Activated naive CD8-positive, alpha-beta T cell treated with anti-CD3 and anti-CD28 coated beads, Interleukin-2, amount 50 U/mL, for 16 hours (primary cell): ENCODE measurements at regions not wholly inside any gene's neighbourhood (a gene's known extent, or its start where the extent isn't known, plus 50 kb on each side); places are given as distances from the start of the nearest gene placed in this dataset.

ENCODE experiments used
- DNase-seq: peaks from one replicate; pipeline ENCODE4 v3.0.0-alpha.2; 2020; ENCODE audit warnings: low read depth, low spot score

DNA sequence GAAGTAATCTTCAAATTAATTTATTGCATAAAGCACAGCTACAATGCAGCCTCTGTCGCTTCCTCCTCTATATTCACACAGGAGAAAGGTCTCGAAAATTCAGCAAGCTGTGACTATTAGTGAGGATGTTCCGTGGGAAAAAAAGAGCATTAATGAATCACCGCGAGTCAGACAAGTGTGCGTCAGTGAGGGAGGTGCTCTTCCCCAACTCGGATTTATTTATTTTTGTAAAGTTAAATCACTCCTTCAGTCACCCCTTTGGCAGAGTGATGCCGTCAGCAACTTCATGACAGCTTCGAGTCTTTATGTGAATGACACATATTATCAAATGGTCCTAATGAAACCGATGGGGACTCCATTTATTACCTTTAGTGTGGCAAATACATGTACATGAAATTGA, 648.9 kb upstream of the SALL3 start:
- no peak for DNase-seq

DNA sequence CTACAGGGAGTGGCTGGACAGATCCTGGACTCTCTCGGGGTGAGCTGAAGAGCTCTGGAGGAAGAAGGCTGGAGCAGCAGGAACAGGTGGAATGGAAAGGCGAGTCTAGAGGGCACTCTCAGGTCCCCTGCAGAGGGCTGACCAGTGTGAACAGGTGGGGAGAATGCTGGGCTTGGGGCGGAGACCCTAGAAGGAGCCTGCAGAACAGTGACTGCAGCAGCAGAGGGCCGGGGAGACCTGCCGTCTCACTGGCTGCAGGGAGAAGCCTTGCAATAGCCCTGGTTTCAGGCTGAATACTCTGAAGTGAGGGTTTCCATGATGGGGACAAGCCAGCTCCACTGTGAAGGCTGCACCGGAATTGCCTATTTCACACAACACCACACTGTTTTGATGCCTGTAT, 626.7 kb upstream of the SALL3 start:
- no peak for DNase-seq

DNA sequence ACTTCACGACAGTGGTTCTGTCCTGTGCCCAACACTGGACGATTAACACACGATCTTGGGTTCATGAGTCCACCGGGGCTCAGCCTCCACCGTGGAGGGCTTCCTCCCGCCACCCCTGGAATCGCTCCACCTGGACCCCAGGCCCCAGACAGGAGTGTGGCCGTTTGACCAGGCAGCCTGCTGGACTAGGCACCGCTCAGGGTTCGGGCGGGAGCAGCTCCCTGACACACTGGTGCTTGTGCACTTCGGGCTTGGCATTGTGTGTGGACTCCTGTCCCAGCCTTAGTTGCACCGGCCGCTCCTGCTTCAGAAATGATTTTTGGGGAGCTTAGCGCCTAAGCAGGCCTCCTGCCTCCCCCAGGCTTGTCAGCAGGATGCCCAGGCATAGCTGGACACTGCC, 617.4 kb upstream of the SALL3 start:
- no peak for DNase-seq

DNA sequence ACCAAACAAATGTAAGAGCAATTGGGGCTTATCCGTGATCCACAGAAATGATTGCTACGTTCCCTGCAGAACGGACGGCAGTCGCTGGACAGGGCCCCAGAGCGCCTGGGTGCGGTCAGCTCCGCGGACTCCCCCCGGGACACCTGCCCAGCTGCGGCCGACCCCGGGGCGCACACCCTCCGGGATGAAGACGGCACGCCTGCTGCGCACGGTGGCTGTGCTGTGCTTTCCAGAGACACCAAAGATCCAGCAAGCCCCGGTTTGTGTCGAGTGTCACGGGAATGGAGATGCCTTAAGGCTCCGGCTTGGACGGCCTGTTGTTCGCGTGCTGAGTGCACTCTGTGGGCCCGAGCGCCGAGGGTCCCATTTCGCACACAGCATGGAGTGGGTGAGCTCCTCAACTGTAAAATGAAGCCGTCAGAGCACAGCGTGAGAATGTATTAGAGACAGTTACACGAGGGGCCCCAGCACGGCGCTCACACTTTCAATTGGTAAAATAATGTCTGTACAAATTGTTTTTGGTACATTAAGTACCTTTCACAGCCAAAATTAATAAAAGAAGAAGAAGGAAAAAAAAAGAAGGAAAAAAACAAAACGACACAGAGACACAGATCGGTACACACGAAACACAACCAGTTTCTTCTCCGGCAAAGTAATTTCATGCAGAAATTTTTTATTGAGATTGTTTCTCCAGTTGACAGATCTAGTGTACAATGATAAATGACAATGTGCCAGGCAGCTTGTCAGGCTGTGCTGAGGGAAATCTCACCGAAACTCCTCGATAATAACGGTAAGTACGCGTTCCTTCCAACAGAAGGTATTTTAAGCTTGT, 615.8 kb upstream of the SALL3 start:
- DNase-seq: no peak

DNA sequence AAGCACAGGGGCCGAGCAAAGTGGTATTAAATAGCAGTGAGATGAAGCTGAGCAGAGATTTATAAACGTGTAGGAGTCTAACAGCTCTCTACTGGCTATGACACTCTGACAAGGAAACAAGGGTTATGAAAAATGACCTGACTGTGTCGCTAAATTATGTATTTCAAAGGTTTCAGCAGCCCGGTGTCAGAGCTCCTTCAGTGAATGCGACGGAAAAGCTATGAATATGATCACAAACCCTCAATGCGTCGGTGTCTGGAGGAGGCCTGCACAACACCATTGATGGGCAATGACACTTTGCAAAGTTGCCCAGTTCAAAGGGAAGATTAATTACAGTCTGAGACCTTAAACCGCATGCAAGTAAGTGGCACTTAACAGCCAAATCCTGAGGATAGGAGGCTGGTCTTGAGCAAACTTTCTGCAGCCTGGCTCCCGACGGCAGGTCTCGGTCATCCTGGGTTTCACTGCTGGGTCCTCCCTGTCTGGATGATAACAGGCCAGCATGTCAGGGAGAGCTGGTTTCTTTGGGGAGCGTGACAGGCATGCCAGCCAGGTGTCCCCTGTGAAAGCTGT, 615.1 kb upstream of the SALL3 start:
- DNase-seq: no peak

DNA sequence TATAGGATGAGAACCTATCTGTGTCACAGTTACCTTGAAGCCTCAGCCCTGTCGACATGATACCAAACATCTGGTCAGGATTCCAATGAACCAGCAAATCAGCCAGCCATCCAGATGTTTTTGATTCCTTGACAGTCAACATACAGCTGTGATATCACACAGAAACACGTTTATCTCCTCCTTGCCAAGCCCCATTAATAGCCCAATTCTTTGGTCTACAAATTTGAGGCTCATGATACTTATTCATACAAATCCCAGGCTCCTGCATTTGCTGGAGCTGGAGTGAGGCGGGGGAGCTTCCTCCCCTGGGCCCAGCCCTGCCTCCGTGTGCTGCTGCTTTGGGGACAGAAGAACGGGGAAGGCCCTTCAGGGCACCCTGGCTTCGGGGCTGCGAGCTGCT, 611.6 kb upstream of the SALL3 start:
- DNase-seq: no peak

DNA sequence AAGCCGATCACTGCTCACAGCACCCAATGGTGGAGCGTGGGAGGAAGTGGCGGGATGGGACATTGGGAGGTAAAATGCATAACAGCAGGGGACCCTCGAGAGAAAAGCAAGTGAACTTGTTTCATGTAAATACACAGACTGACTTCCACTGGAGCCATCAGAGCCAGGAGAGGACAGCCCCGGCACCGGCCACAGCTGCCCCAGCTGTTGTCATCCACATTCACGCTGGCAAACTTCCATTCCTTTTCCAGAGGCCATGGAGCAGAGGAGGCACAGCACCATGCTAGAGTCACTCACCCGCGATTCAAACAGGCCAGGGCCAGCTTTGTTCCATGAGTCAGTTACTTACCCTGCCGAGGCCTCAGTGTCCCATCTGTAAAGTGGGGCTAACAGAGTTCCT, 610.9 kb upstream of the SALL3 start:
- no peak for DNase-seq

DNA sequence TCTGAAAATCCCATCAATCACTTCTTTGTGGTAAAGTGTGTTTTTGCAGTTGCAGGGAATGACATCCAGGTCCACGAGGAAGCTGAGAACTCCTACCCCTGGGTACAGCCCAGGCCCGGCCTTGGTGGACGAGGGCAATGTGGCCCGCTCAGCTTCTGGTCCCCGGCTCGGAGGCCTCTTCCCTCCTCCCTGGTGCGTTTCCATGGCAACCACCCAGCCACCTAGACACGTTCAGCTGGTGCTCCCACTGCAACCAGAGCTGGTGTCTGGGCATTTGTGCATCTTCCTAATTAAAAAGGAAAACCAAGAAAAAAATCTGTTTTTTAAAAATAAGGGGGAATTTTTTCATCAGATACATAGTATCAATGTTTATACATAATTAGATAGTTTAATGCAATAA, 603.6 kb upstream of the SALL3 start:
- no peak for DNase-seq

DNA sequence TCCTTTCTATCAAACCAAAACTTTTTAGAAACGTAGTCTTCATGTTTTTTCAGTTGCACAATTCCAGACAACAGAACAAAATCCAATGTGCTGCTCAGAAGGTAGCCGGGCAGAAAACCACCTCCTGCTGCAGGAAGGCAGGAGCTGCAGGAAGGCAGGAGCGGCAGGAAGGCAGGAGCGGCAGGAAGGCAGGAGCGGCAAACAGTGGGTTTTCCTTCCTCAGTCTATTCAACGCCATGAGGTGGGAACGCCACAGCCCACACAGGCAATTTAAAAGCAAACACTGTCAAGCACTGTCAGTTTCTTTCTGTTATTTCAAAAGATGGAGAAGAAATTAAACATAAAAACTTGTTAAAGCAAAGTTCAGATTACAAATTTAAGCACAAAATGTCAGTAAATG, 601.2 kb upstream of the SALL3 start:
- no peak for DNase-seq

DNA sequence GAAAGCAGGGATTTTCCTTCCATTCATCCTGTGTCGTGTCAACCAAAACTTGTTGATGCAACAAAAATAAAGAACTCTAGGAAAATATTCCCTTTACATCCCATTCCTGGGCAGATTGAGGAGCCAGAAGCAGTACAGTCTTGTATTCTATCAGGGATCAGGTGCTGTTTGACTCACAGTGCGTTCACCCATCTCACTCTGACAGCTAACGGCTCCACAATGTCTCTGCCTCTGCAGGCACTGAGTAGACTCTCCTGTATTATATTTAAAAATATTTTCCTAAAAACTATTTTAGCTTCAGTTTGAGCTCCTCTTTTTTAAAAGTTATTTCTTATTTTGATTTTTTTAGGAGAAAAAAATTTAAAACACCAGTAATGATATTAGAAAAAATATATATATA, 600.6 kb upstream of the SALL3 start:
- DNase-seq: no peak

DNA sequence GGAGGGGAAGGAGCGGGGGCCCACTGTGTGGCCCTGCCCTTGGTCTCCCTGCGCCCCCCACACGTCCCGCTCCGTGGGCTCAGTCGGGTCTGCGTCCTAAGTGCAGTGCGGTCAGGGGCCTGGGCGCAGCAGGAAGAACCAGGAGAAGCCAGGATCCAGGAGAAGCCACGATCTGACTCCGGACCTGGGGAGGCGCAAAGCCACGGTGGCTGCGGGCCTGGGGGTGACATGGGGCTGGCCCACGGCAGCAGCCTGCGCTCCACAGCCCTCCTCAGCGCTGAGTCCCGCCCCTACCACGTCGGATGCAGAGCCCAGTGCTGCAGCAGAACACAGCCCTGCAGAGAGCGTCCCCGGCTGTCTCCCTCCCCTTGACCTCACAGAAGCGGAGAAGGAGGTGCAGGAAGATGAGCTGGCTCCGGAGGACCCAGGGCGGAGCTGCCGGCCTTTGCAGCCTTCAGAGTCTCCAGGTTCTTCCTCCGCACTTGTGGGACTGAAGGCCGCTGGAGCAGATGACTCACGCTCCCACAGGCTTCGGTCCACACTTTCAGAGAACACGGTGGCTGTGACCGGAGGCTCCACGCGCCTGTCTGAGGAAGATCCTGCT, 589.2 kb upstream of the SALL3 start:
- no peak for DNase-seq

DNA sequence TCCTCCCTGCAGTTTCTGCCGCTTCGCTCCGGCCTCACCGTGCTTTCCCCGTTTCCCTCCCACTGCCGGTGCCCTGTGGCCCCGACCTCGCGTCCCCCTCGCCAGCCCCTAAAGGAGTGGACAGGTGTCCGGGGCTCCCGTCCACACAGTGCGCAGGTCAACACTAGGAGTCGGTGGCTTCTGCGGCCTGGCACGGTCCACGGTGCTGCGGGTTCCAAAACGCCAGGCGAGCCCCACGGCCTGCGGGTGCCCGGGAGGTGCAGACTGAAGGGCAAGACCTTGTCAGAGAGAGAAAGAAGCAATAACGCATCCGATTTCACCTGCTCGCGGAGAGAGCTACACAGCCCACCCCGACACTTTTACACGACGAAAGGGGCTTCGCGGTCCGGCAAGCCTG, 588.7 kb upstream of the SALL3 start:
- DNase-seq: no peak

DNA sequence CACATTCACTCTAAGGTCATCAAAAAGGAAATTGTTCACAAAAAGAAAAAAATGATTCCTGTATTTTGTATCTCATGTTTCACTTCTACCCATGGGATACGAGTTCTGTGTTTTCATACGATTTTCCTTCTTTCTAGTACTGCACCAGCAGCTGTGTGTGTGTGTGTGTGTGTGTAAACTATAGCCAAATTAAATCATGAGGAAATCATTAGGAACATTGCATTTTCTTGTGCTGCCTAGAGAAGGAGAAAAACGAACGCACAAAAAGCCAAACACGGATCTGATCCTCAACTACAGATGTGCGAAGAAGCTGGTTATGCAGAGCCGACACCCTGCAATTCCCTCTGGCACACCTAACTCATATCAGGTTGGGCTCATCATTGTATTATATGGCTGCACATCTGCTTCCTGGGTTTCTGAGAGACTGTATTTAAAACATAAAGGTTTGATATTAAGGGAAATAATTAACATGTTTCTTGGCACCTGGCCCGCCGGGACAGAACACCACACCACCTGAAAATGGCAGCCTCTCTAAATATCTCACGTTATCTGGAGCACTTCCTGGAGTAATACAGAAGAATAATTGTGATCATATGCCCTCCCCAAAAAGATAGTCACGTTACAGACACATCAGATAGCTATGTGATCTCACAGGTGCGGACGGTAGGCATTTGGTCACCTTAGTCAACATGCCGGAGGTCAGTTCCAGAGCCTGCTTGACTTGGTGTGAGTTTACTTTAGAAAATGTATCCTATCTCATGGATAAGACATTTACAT, 586.3 kb upstream of the SALL3 start:
- DNase-seq: no peak

DNA sequence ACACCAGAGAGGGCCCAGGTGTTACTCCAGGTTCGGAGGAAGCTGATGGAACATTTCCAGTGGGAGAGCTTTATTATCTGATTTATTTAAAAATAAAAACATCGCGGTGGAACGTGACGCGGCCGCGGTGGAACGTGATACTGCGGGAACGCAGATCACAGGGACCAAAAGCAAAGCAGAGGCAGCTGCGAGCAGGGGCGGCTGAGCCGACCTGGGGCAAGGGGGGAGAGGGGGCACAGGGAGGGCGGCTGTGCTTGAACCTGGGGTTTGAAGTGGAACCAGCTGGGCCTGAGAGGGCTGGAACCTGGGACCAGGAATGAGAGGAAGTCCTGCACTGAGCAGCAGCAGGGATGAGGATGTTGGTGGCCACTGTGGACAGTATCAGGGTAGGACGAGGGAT, 583.5 kb upstream of the SALL3 start:
- DNase-seq: no peak

DNA sequence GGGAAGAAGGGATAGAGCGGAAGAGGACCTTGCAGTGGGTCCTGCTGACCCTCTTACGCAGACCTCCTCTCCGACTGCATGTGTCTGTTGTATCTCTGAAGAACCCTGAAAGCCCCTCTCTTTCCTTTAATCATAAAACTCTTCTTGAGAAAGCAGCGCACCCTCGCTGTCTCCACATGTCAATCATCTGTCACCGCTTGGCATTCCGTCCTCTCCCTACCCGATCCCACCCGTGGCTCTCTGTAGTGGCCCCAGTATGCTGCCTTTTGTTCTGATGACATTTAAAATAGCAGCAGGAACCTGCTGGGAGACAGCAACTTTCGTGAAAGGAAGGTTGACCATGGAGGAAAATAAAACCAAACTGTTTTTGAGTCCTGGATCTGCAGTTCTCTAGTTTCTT, 582.9 kb upstream of the SALL3 start:
- DNase-seq: no peak

DNA sequence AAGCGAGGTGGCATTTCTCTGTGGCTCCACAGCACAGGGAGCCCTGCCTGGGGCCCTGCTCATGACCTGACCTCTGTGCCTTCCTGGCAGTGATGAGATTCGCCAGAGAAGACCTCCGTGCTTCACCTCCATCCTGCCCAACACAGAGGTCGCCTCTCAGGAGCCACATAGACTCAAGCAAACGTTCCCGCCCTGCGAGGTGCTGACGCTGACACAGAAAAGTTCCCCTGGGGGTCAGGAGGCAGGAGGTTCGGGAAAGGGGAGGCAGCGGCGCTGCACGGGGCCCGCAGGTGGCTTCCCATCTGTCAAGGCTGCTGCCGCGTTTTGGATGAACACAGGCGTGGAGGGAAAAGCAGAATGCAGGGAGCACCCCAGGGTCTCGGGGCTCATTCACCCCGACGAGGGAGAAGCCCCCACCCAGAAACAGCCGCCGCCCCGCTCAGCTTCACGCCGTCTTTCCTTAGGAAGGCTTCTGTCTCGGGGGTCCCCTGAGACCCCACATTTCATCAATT, 579.6 kb upstream of the SALL3 start:
- DNase-seq: no peak

DNA sequence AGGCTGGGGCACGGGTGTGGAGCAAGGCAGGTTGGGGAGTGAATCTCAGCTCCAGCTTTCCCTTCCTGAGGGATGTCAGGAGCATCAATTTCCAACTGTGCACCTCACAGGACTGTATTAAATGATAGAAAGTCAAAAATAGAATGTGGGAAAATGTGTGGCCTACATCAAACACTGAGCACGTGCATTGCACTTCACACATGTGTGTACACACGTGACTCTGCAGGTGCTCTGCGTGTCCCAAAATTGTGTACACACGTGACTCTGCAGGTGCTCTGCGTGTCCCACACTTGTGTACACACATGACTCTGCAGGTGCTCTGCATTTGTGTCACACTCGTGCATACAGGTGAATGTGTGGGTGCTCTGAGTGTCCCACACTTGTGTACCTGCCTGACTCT, 577.2 kb upstream of the SALL3 start:
- DNase-seq: no peak

DNA sequence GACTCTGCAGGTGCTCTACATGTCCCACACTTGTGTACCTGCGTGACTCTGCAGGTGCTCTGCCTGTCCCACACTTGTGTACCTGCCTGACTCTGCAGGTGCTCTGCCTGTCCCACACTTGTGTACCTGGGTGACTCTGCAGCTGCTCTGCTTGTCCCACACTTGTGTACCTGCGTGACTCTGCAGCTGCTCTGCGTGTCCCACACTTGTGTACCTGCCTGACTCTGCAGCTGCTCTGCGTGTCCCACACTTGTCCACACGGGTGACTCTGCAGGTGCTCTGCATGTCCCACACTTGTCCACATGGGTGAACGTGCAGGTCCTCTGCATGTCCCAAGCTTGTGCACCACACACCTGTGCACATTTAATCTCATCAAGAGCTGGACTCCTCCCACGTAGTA, 576.7 kb upstream of the SALL3 start:
- DNase-seq: no peak

DNA sequence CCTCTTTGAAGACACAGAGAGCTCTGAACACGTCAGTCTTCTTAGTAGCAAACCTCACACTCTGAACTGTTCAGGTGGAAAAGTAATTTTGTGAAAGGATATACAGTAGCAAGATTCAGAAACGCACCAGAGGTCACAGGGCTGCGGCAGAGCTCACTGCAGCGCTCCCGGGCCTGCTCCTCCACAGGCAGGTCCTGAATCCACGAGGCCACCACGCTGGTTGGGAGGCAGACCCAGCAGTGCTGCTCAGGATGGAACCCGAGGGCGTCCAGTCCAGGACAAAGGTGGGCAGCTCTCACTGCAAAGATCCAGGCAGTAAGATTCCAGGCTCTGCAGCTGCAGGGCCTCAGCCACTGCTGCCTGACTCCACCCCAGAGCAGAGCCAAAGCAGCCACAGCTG, 576.2 kb upstream of the SALL3 start:
- DNase-seq: no peak

DNA sequence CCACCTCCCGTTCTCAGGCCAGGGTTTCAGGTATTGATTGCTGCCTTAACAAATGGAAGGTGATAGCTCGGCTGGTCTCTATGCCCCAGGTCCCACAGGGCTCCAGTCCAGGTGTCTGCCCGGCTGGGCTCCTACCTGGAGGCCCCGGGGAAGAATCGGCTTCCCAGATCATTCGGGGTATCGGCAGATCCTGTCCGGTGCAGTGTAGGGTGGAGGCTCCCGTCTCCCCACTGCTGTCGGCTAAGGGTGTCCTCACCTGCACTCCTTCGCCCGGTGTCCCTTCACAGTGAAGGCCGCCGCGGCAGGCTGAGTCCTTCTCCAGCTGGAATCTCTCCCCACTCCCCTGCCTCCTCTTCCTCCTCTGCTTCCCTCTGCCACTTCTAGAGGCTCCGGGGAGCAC, 573.9 kb upstream of the SALL3 start:
- DNase-seq: no peak

DNA sequence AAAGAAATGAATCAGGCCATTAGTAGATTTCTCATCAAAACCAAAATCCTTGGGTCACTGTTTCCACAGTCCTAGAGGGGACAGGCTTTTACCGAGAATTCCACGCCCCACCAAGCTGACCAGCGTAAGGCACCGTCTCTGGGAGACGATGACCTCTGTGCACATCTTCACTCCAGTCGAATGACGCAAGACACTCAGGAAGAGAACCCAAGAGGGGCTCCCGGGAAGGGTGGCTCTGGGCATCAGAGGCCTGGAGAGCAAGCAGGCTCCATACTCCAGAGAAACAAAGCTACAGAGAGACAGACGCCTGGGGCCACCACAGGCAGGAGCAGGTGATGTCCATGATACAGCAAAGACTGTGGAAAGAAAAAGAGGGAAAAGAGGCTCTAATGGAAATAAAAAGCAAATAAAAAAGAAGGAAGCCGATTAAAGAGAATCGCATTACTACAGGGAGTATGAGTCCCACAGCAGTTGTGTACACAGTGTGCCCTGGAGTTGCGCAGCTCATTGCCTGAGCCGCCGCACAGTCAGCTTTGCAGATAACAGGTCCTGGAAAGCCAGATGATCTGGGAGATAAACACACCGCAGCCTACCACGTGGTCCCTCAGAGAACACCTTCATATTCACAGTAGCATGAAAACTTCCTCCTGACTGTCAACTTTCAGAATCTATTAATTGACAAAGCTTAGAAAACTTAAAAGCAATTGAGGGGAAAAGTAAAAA, 572.7 kb upstream of the SALL3 start:
- no peak for DNase-seq

DNA sequence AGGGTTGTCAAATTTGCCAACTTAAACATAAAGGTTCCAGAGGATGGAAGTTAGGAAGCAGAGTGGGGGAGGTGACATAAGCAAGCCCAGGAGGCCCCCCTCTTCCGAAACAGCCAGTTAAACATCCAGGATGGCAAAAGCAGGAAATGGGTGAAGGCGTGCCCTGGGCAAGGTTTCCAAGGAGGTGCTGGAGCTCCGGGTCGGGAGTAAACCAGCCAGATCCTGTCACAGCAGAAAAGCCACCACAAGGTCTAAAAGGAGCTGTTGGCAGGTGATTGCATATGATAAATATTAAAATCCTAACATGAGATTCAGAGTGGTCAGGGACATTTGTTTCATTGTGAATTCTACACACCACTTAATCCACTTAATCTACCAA, 572.2 kb upstream of the SALL3 start:
- no peak for DNase-seq
